Uterus (tissue), 3 donors: ENCODE measurements at regions not wholly inside any gene's neighbourhood (a gene's known extent, or its start where the extent isn't known, plus 50 kb on each side); places are given as distances from the start of the nearest gene placed in this dataset.
A peak's percentile ranks its signal among the peaks of the same experiment; 100 is the strongest.

Experiments
- DNase-seq, 2 donors: peaks; one replicate each; pipeline ENCODE4 v3.0.0-alpha.2; 2019 to 2020
- H3K27ac ChIP-seq, 2 donors: fragments of 200-600 bp; sonication (generic); 1 replicate in 1 of 2; 2 replicates in 1 of 2; pipeline ENCODE4 v1.5.1; 2016 to 2018
- H3K27me3 ChIP-seq, 2 donors: fragments of 200-600 bp; sonication (generic); one replicate each; pipeline ENCODE4 v1.5.1; 2018 to 2019; ENCODE audit warnings: control low read depth in 1 of 2
- H3K36me3 ChIP-seq, 2 donors: fragments of 200-600 bp; sonication (generic); one replicate each; pipeline ENCODE4 v1.5.1; 2019; ENCODE audit warnings: control low read depth in 1 of 2
- H3K4me1 ChIP-seq, 2 donors: fragments of 200-600 bp; sonication (generic); one replicate each; pipeline ENCODE4 v1.5.1; 2018 to 2019; ENCODE audit warnings: control low read depth in 1 of 2
- H3K4me3 ChIP-seq, 2 donors: fragments of 200-600 bp; sonication (generic); 1 replicate in 1 of 2; 2 replicates in 1 of 2; pipeline ENCODE4 v1.5.1; 2018 to 2019; ENCODE audit warnings: mild to moderate bottlenecking in 1 of 2
- H3K9me3 ChIP-seq, 2 donors: fragments of 200-600 bp; sonication (generic); one replicate each; pipeline ENCODE4 v1.5.1; 2019; ENCODE audit warnings: control low read depth in 1 of 2
- POLR2A ChIP-seq, 2 donors: fragments of 450-650 bp; IDR thresholded peaks; one replicate each; pipeline ENCODE4 v1.6.1; 2016; ENCODE audit warnings: antibody characterized with exemption in 2 of 2, mild to moderate bottlenecking in 1 of 2, moderate library complexity in 1 of 2
- intact Hi-C: fragments of 100-400 bp; cut with DNase I; formaldehyde crosslinking; loops from one replicate; pipeline ENCODE4 v1.15.1; 2023; ENCODE audit warnings: low total_unique reads
- TF ChIP-seq, protein P1 (sequence below), 4 experiments: fragments of 200-600 bp in 2 of 4; fragments of 450-650 bp in 2 of 4; sonication (generic) in 2 of 4; IDR thresholded peaks; one replicate each; pipeline ENCODE4 v1.5.1; 2016 to 2019; ENCODE audit warnings: antibody characterized with exemption in 4 of 4, mild to moderate bottlenecking in 2 of 4, moderate library complexity in 1 of 4
- donor health status: DM: yes; HTN: yes; CAD: no.

GRCh38 chr9:108153416-108153815 is 663.8 kb upstream of the KLF4 start:
- Histone ChIP-seq H3K27me3 (no peaks in the 10 kb centered on the region), H3K4me1 (no peaks in the 10 kb centered on the region), H3K4me3 (no peak overlapping the region), H3K36me3 (no peaks in the 10 kb centered on the region), H3K27ac (no peak overlapping the region), H3K9me3 (no peaks in the 10 kb centered on the region)
- no peak for DNase-seq
- intact Hi-C loops, result no loop called here
- TF ChIP-seq, protein P1, sequence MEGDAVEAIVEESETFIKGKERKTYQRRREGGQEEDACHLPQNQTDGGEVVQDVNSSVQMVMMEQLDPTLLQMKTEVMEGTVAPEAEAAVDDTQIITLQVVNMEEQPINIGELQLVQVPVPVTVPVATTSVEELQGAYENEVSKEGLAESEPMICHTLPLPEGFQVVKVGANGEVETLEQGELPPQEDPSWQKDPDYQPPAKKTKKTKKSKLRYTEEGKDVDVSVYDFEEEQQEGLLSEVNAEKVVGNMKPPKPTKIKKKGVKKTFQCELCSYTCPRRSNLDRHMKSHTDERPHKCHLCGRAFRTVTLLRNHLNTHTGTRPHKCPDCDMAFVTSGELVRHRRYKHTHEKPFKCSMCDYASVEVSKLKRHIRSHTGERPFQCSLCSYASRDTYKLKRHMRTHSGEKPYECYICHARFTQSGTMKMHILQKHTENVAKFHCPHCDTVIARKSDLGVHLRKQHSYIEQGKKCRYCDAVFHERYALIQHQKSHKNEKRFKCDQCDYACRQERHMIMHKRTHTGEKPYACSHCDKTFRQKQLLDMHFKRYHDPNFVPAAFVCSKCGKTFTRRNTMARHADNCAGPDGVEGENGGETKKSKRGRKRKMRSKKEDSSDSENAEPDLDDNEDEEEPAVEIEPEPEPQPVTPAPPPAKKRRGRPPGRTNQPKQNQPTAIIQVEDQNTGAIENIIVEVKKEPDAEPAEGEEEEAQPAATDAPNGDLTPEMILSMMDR (IDR thresholded peaks at IDR 0.05), result no peak
- no peak for TF ChIP-seq POLR2A (IDR thresholded peaks at IDR 0.05)

DNA sequence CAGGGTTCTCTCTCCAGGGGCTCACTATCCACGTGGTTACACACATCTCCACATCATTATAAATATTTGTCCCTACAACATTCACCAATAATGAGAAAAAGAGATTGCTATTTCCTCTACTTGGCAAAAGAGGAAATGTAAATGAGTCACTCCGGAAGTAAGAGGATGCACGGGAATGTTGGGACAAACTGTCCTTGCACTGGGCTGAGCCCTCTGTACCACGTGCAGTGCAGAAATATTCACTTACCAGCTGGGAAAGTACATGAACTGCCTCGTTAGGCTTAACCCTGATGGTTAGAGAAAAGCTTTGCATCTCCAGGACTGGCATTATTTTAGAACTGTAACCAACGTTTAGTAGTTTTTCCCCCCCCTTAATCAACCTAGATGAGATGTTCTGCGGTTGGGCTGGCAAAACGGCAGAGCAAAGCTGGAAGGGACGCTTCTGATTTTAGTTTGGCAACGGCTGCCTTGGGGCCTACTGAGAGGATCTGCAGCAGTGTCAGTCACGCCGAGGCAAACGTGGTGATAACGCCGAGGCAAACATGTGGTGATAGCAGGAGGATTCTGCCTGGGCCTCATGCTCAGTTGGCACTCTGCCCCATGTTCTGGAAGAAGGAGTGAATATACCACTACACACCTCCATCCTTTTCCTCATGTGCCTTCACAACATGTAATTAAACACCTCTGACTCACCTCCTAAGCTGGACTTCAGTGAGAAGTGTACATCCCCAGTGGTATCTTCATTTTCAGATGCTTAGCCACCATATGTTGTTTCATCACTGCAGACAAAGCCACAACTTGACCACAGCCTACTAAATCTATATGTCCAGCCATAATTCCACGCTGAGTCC is 661.4 kb upstream of the KLF4 start:
- peak in 1 of 2 donors; percentile 45 for DNase-seq
- peak overlapping the region in 1 of 2 donors; percentile 57 for H3K27ac ChIP-seq
- TF ChIP-seq POLR2A (IDR thresholded peaks at IDR 0.05), result no peak
- TF ChIP-seq, protein P1 (IDR thresholded peaks at IDR 0.05), result no peak

DNA sequence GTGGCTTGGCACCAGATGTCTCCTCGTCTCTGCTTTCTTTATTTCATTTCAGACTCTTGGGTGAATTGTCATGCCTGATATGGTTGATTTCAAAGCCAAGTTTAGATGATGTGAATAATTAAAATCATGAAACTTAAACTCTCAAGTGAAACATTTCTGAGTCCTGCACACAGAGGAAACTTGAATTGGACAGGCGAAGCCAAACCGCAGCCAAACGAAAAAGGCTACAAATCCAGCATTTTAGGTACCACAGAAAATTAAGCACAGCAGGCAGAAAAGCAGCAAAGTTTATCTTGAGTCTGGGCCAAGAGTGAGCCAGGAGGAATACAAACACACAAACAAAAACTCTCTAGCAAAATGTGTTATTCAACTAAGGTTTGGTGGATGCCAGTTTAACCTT is 659.8 kb upstream of the KLF4 start:
- intact Hi-C loops, result no loop called here
- H3K36me3 ChIP-seq, result no peaks in the 10 kb centered on the region
- DNase-seq, result no peak
- no peaks in the 10 kb centered on the region for H3K27me3 ChIP-seq
- no peak overlapping the region for H3K27ac ChIP-seq
- TF ChIP-seq, protein P1 (IDR thresholded peaks at IDR 0.05), result no peak
- no peak for TF ChIP-seq POLR2A (IDR thresholded peaks at IDR 0.05)
- H3K4me3 ChIP-seq, result no peak overlapping the region
- no peaks in the 10 kb centered on the region for H3K9me3 ChIP-seq
- no peaks in the 10 kb centered on the region for H3K4me1 ChIP-seq

More for the DNA sequence above, 661.4 kb upstream of the KLF4 start:
- intact Hi-C loops, result no loop called here
- no peaks in the 10 kb centered on the region for H3K36me3 ChIP-seq
- H3K9me3 ChIP-seq, result no peaks in the 10 kb centered on the region
- no peaks in the 10 kb centered on the region for H3K4me1 ChIP-seq
- H3K4me3 ChIP-seq, result no peak overlapping the region
- H3K27me3 ChIP-seq, result no peaks in the 10 kb centered on the region

DNA sequence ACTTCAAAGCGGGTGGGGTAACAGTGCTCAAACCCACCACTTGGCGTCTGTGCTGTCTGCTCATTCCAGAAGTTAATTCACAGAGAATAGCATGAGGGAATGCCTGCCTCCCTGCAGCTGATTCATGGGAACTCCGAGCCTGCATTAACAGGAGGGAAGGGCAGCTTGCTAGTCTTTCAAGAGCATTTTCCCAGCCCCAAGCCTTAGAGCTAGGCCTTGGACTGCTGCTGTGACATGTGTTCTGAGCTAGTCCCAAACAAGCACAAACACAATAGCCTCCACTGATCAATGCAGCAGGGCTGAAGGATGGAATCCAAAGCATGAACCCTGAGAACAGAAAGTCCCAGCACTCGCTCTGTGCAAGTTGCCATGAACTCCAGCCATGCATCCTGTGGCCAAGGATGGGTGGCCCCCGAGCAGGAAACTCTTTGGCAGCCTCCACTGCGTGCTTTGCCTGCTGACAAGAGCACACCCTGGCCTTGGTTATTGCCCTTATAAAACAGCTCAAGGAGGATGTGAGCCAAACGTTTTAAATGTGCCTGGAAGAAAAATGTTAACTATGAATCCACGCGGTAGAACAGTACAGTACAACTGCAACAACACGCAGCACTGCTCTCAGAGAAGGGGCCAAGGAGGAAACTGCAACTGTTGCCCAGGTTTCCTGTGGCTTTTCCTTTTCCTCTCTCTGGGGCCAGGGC is 653.1 kb upstream of the KLF4 start:
- DNase-seq, result peak; percentile 76 to 80
- no peaks in the 10 kb centered on the region for H3K4me1 ChIP-seq
- no peaks in the 10 kb centered on the region for H3K36me3 ChIP-seq
- no peaks in the 10 kb centered on the region for H3K9me3 ChIP-seq
- peak overlapping the region; percentile 70 to 72 for H3K27ac ChIP-seq
- H3K4me3 ChIP-seq, result no peak overlapping the region
- H3K27me3 ChIP-seq, result no peaks in the 10 kb centered on the region
- intact Hi-C loops, result no loop called here
- TF ChIP-seq POLR2A (IDR thresholded peaks at IDR 0.05), result no peak
- TF ChIP-seq, protein P1 (IDR thresholded peaks at IDR 0.05), result peak in 1 of 4 experiments; percentile 8

- Histone ChIP-seq H3K36me3 (no peaks in the 10 kb centered on the region), H3K9me3 (no peaks in the 10 kb centered on the region), H3K27ac (peak overlapping the region; percentile 70 to 72), H3K27me3 (no peaks in the 10 kb centered on the region), H3K4me3 (no peak overlapping the region), H3K4me1 (no peaks in the 10 kb centered on the region)
- TF ChIP-seq POLR2A (IDR thresholded peaks at IDR 0.05), result no peak
- TF ChIP-seq, protein P1 (IDR thresholded peaks at IDR 0.05), result no peak
- DNase-seq, result no peak
- intact Hi-C loops, result no loop called here
Measured at GRCh38 chr9:108142142-108142503, 652.6 kb upstream of the KLF4 start.
